ENCODE measurements at regions not wholly inside any gene's neighbourhood (a gene's known extent, or its start where the extent isn't known, plus 50 kb on each side); places are given as distances from the start of the nearest gene placed in this dataset.

- Histone ChIP-seq H3K4me3 (replicated peaks; ENCODE audit: insufficient read depth, low read length) (no peak overlapping the region), H3K27me3 (ENCODE audit: insufficient read depth, poor library complexity, severe bottlenecking) (no peaks in the 10 kb centered on the region), H3K27ac (replicated peaks) (no peak overlapping the region)
- no peak for DNase-seq (ENCODE audit: low read depth in 1 of 2, low spot score in 1 of 2)
- TF ChIP-seq REST (IDR thresholded peaks at IDR 0.05; ENCODE audit: insufficient replicate concordance, low read depth) (no peak), GABPA (IDR thresholded peaks at IDR 0.05; ENCODE audit: low read depth) (no peak), SPI1 (IDR thresholded peaks at IDR 0.05; ENCODE audit: borderline replicate concordance, low read depth) (no peak), POLR2AphosphoS5 (IDR thresholded peaks at IDR 0.05; ENCODE audit: low read depth) (no peak), CTCF (IDR thresholded peaks at IDR 0.05; ENCODE audit: insufficient read depth, low read length) (no peak)
Observed at GRCh38 chr1:227397354-227397978, 79.2 kb upstream of the CDC42BPA start.

GRCh38 chr1:227396539-227397353 is 78.5 kb upstream of the CDC42BPA start:
- Histone ChIP-seq H3K4me3 (replicated peaks; ENCODE audit: insufficient read depth, low read length) (no peak overlapping the region), H3K27me3 (ENCODE audit: insufficient read depth, poor library complexity, severe bottlenecking) (no peaks in the 10 kb centered on the region), H3K27ac (replicated peaks) (no peak overlapping the region)
- DNase-seq (ENCODE audit: low read depth in 1 of 2, low spot score in 1 of 2) = no peak
- no peak for TF ChIP-seq GABPA (IDR thresholded peaks at IDR 0.05; ENCODE audit: low read depth)
- TF ChIP-seq POLR2AphosphoS5 (IDR thresholded peaks at IDR 0.05; ENCODE audit: low read depth) = no peak
- TF ChIP-seq REST (IDR thresholded peaks at IDR 0.05; ENCODE audit: insufficient replicate concordance, low read depth) = no peak
- TF ChIP-seq CTCF (IDR thresholded peaks at IDR 0.05; ENCODE audit: insufficient read depth, low read length) = no peak
- no peak for TF ChIP-seq SPI1 (IDR thresholded peaks at IDR 0.05; ENCODE audit: borderline replicate concordance, low read depth)

GRCh38 chr1:227395426-227396028 is 77.2 kb upstream of the CDC42BPA start:
- no peak for DNase-seq (ENCODE audit: low read depth in 1 of 2, low spot score in 1 of 2)

More at GRCh38 chr1:227395426-227396028, 77.2 kb upstream of the CDC42BPA start:
- H3K27me3 ChIP-seq (ENCODE audit: insufficient read depth, poor library complexity, severe bottlenecking) = no peaks in the 10 kb centered on the region
- TF ChIP-seq GABPA (IDR thresholded peaks at IDR 0.05; ENCODE audit: low read depth) (no peak), SPI1 (IDR thresholded peaks at IDR 0.05; ENCODE audit: borderline replicate concordance, low read depth) (no peak), POLR2AphosphoS5 (IDR thresholded peaks at IDR 0.05; ENCODE audit: low read depth) (no peak), REST (IDR thresholded peaks at IDR 0.05; ENCODE audit: insufficient replicate concordance, low read depth) (no peak), CTCF (IDR thresholded peaks at IDR 0.05; ENCODE audit: insufficient read depth, low read length) (no peak)
- H3K4me3 ChIP-seq (replicated peaks; ENCODE audit: insufficient read depth, low read length) = no peak overlapping the region
- H3K27ac ChIP-seq (replicated peaks) = no peak overlapping the region

Data from HL-60 (cell line).